H1 (cell line): ENCODE measurements at regions not wholly inside any gene's neighbourhood (a gene's known extent, or its start where the extent isn't known, plus 50 kb on each side); places are given as distances from the start of the nearest gene placed in this dataset.

Experiments used
- CTCF ChIA-PET: fragments of 300-600 bp; sonication (Branson Sonifier 250); formaldehyde crosslinking; loops from one replicate; lab custom pipeline; 2021; ENCODE audit not compliant: partially characterized antibody; lab: Charles Lee
- POLR2A ChIA-PET: fragments of 300-600 bp; sonication (Branson Sonifier 250); formaldehyde crosslinking; loops from one replicate; lab custom pipeline; 2021; ENCODE audit warnings: inconsistent platforms; ENCODE audit not compliant: partially characterized antibody; lab: Charles Lee
- DNase-seq, 2 experiments: peaks; one replicate each; pipeline versions ENCODE4 v3.0.0 to v3.0.0-alpha.2; 2010 to 2022; ENCODE audit warnings: low spot score in 2 of 2, low read depth in 1 of 2, mixed read lengths in 1 of 2
- FAIRE-seq: peaks from 2 replicates; lab custom pipeline; 2011; peaks lifted over from hg19 to GRCh38; lab: Jason Lieb, UNC
- H2AFZ ChIP-seq: 2 replicates; pipeline ENCODE4 v1.8.1; 2012; ENCODE audit warnings: low read length, inconsistent platforms
- H2AK5ac ChIP-seq: 2 replicates; pipeline ENCODE4 v1.6.1; 2013; ENCODE audit warnings: low read depth, low read length
- H2BK120ac ChIP-seq: replicated peaks from 2 replicates; pipeline ENCODE3; 2013; ENCODE audit warnings: low read depth, low read length, inconsistent platforms
- H2BK12ac ChIP-seq: 2 replicates; pipeline ENCODE4 v1.6.1; 2013; ENCODE audit warnings: low read depth, low read length
- H2BK15ac ChIP-seq: 2 replicates; pipeline ENCODE4 v1.6.1; 2013; ENCODE audit warnings: low read length
- H2BK20ac ChIP-seq: 2 replicates; pipeline ENCODE4 v1.6.1; 2013; ENCODE audit warnings: low read length
- H2BK5ac ChIP-seq: 2 replicates; pipeline ENCODE4 v1.6.1; 2013; ENCODE audit warnings: low read depth, low read length
- H3K14ac ChIP-seq: 2 replicates; pipeline ENCODE4 v1.6.1; 2013; ENCODE audit warnings: inconsistent platforms; ENCODE audit not compliant: insufficient read length
- H3K18ac ChIP-seq: 2 replicates; pipeline ENCODE4 v1.6.1; 2013; ENCODE audit warnings: low read length; ENCODE audit errors: extremely low read depth
- H3K23ac ChIP-seq: 2 replicates; pipeline ENCODE4 v1.6.1; 2013; ENCODE audit warnings: inconsistent platforms; ENCODE audit not compliant: insufficient read length
- H3K23me2 ChIP-seq: 2 replicates; pipeline ENCODE4 v1.6.1; 2013; ENCODE audit warnings: low read depth, low read length
- H3K27ac ChIP-seq: 2 replicates; pipeline ENCODE4 v1.6.1; 2011; ENCODE audit warnings: low read depth, low read length, inconsistent platforms
- H3K27me3 ChIP-seq, 4 experiments: replicated peaks in 1 of 4; 1 replicate in 1 of 4; 2 replicates in 3 of 4; pipeline versions ENCODE4 v1.6.1 to v1.8.1; 2011 to 2013; ENCODE audit warnings: low read length in 3 of 4, mild to moderate bottlenecking in 3 of 4, inconsistent platforms in 2 of 4, mixed read lengths in 2 of 4, moderate library complexity in 1 of 4; ENCODE audit not compliant: control insufficient read depth in 3 of 4, insufficient read depth in 3 of 4; ENCODE audit errors: extremely low read depth in 1 of 4
- H3K36me3 ChIP-seq, 4 experiments: 2 replicates each; pipeline versions ENCODE4 v1.6.1 to v1.8.1; 2011 to 2013; ENCODE audit warnings: mild to moderate bottlenecking in 4 of 4, low read length in 3 of 4, moderate library complexity in 2 of 4, control low read depth in 1 of 4, inconsistent platforms in 1 of 4; ENCODE audit not compliant: insufficient read depth in 4 of 4, control insufficient read depth in 2 of 4
- H3K4ac ChIP-seq: replicated peaks from 2 replicates; pipeline ENCODE3; 2013; ENCODE audit warnings: low read length, low read depth, mixed read lengths, inconsistent platforms; ENCODE audit not compliant: insufficient read length
- H3K4me1 ChIP-seq, 4 experiments: replicated peaks in 1 of 4; 1 replicate in 1 of 4; 2 replicates in 3 of 4; pipeline versions ENCODE4 v1.6.1 to v1.8.1; 2011 to 2013; ENCODE audit warnings: low read length in 3 of 4, inconsistent platforms in 2 of 4, mixed read lengths in 1 of 4; ENCODE audit not compliant: insufficient read depth in 4 of 4, control insufficient read depth in 3 of 4
- H3K4me2 ChIP-seq, 2 experiments: 2 replicates each; pipeline versions ENCODE4 v1.6.1 to v1.8.1; 2011 to 2013; ENCODE audit warnings: low read depth in 2 of 2, low read length in 2 of 2, control low read depth in 1 of 2, inconsistent platforms in 1 of 2, mild to moderate bottlenecking in 1 of 2; ENCODE audit not compliant: insufficient read depth in 1 of 2
- H3K4me3 ChIP-seq, 4 experiments: fragments of 200-600, 300-600 bp in 1 of 4; sonication (generic), shearing (Covaris generic), sonication (Bioruptor Twin) in 1 of 4; 2 replicates each; pipeline versions ENCODE4 v1.5.1 to v1.8.1; 2011 to 2016; ENCODE audit warnings: low read length in 4 of 4, low read depth in 3 of 4, control low read depth in 2 of 4, inconsistent platforms in 2 of 4, mild to moderate bottlenecking in 2 of 4, mixed read lengths in 1 of 4, moderate library complexity in 1 of 4; ENCODE audit not compliant: insufficient read depth in 2 of 4; ENCODE audit errors: extremely low read depth in 1 of 4
- H3K56ac ChIP-seq: replicated peaks from 2 replicates; pipeline ENCODE3; 2013; ENCODE audit warnings: low read depth, mild to moderate bottlenecking, mixed read lengths, low read length, inconsistent platforms; ENCODE audit not compliant: insufficient read length
- H3K79me1 ChIP-seq: 2 replicates; pipeline ENCODE4 v1.6.1; 2013; ENCODE audit warnings: low read depth, low read length, control low read depth
- H3K79me2 ChIP-seq, 2 experiments: 2 replicates each; pipeline versions ENCODE4 v1.6.1 to v1.8.1; 2012 to 2013; ENCODE audit warnings: low read length in 2 of 2, mild to moderate bottlenecking in 2 of 2, inconsistent platforms in 1 of 2; ENCODE audit not compliant: insufficient read depth in 2 of 2, control insufficient read depth in 1 of 2
- H3K9ac ChIP-seq, 4 experiments: replicated peaks in 1 of 4; 1 replicate in 1 of 4; 2 replicates in 3 of 4; pipeline versions ENCODE4 v1.6.1 to v1.8.1; 2011 to 2013; ENCODE audit warnings: low read depth in 3 of 4, low read length in 3 of 4, control low read depth in 2 of 4, mild to moderate bottlenecking in 2 of 4, moderate library complexity in 2 of 4, inconsistent platforms in 1 of 4; ENCODE audit errors: extremely low read depth in 1 of 4
- H3K9me3 ChIP-seq, 2 experiments: 2 replicates each; pipeline versions ENCODE4 v1.6.1 to v1.8.1; 2012 to 2013; ENCODE audit warnings: mild to moderate bottlenecking in 2 of 2, moderate library complexity in 2 of 2, control low read depth in 1 of 2, inconsistent platforms in 1 of 2, low read depth in 1 of 2, low read length in 1 of 2, mixed read lengths in 1 of 2; ENCODE audit not compliant: insufficient read depth in 2 of 2
- H4K20me1 ChIP-seq, 2 experiments: replicated peaks in 1 of 2; 2 replicates each; pipeline versions ENCODE3 to v1.8.1; 2011 to 2013; ENCODE audit warnings: inconsistent platforms in 2 of 2, low read length in 2 of 2, mild to moderate bottlenecking in 1 of 2; ENCODE audit not compliant: insufficient read depth in 2 of 2, control insufficient read depth in 1 of 2
- H4K5ac ChIP-seq: 2 replicates; pipeline ENCODE4 v1.6.1; 2013; ENCODE audit warnings: low read length, low read depth, mixed read lengths, inconsistent platforms; ENCODE audit not compliant: insufficient read length
- H4K8ac ChIP-seq: 2 replicates; pipeline ENCODE4 v1.8.0; 2013; ENCODE audit warnings: mild to moderate bottlenecking, moderate library complexity, low read length, inconsistent platforms; ENCODE audit not compliant: insufficient read depth; ENCODE audit errors: extremely low read depth
- H4K91ac ChIP-seq: replicated peaks from 2 replicates; pipeline ENCODE3; 2013; ENCODE audit warnings: low read length, mixed read lengths, inconsistent platforms; ENCODE audit not compliant: insufficient read length
- ATF2 ChIP-seq: IDR thresholded peaks from 2 replicates; pipeline ENCODE4 v1.6.1; 2012; ENCODE audit warnings: low read length, inconsistent platforms
- CBX8 ChIP-seq: fragments of 300-800, 300-1000 bp; sonication (generic); IDR thresholded peaks from 2 replicates; pipeline ENCODE4 v1.7.1; 2016; ENCODE audit warnings: low read depth, low read length, borderline replicate concordance
- JUN ChIP-seq: IDR thresholded peaks from 2 replicates; pipeline ENCODE4 v1.6.1; 2011; ENCODE audit warnings: low read depth, mild to moderate bottlenecking, improper control_type of control experiment, low read length
- NRF1 ChIP-seq: IDR thresholded peaks from 2 replicates; pipeline ENCODE4 v1.6.1; 2011; ENCODE audit warnings: mild to moderate bottlenecking, low read depth, low read length, improper control_type of control experiment
- PHF8 ChIP-seq: fragments of 200-600 bp; sonication (generic); conservative IDR thresholded peaks from 2 replicates; pipeline ENCODE4 v1.7.1; 2012; ENCODE audit warnings: low read depth, mild to moderate bottlenecking, inconsistent platforms, low read length, moderate library complexity
- POLR2A ChIP-seq, 2 experiments: IDR thresholded peaks; 1 replicate in 1 of 2; 2 replicates in 1 of 2; pipeline ENCODE4 v1.6.1; 2011; ENCODE audit warnings: low read depth in 2 of 2, low read length in 2 of 2, mild to moderate bottlenecking in 2 of 2; ENCODE audit errors: control extremely low read depth in 1 of 2
- POU5F1 ChIP-seq: IDR thresholded peaks from 2 replicates; pipeline ENCODE4 v1.6.1; 2011; ENCODE audit warnings: low read depth, mild to moderate bottlenecking, low read length, moderate library complexity
- SIRT6 ChIP-seq: IDR thresholded peaks from one replicate; pipeline ENCODE4 v1.7.1; 2012; ENCODE audit warnings: low read length, inconsistent platforms
- SP1 ChIP-seq: IDR thresholded peaks from 2 replicates; pipeline ENCODE4 v1.6.1; 2011; ENCODE audit warnings: low read depth, low read length
- TAF7 ChIP-seq: optimal IDR thresholded peaks from 2 replicates; pipeline ENCODE3; 2011; ENCODE audit warnings: low read depth, mild to moderate bottlenecking, inconsistent platforms, low read length, moderate library complexity, borderline replicate concordance
- TBP ChIP-seq: IDR thresholded peaks from 2 replicates; pipeline ENCODE4 v1.6.1; 2011; ENCODE audit warnings: low read depth, low read length, improper control_type of control experiment
- TEAD4 ChIP-seq: IDR thresholded peaks from 2 replicates; pipeline ENCODE4 v1.6.1; 2012; ENCODE audit warnings: low read depth, low read length, inconsistent platforms, mixed read lengths
- WGBS, 2 experiments: shearing (Covaris generic) in 1 of 2; methylation state at CpG; one replicate each; pipeline versions ENCODE4 v1.1.6 to v1.1.7; 2013 to 2015; ENCODE audit warnings: low lambda C conversion rate in 2 of 2, mixed read lengths in 2 of 2, inconsistent platforms in 1 of 2, low coverage in 1 of 2, missing lambda C conversion rate in 1 of 2; ENCODE audit not compliant: insufficient replicate concordance in 2 of 2, insufficient coverage in 1 of 2, insufficient read length in 1 of 2; ENCODE audit errors: extremely low coverage in 1 of 2, missing lambda C conversion rate in 1 of 2; 5-methylcytosine and 5-hydroxymethylcytosine counted together

GRCh38 chr7:156559001-156559400 is 81.6 kb upstream of the RNF32 start:
- H2BK12ac ChIP-seq = no peak overlapping the region; the same call in 1 of the 2 replicates
- H3K79me1 ChIP-seq = no peaks in the 10 kb centered on the region
- no peak overlapping the region for H3K4ac ChIP-seq
- H2BK20ac ChIP-seq = no peak overlapping the region
- H4K8ac ChIP-seq = no peak overlapping the region
- no peak overlapping the region for H4K5ac ChIP-seq
- H3K14ac ChIP-seq = no peak overlapping the region
- no peaks in the 10 kb centered on the region for H4K20me1 ChIP-seq
- no peak overlapping the region for H3K27ac ChIP-seq
- TF ChIP-seq SP1 (no peak), PHF8 (no peak), NRF1 (no peak), TAF7 (no peak), JUN (no peak), TEAD4 (no peak), POLR2A (IDR thresholded peaks at IDR 0.05; ENCODE audit: control extremely low read depth in 1 of 2, low read depth in 2 of 2, low read length in 2 of 2) (no peak), ATF2 (no peak), CBX8 (no peak), SIRT6 (no peak), TBP (no peak), POU5F1 (no peak)
- H3K4me2 ChIP-seq = no peak overlapping the region
- H2BK5ac ChIP-seq = no peak overlapping the region
- H3K4me3 ChIP-seq = no peak overlapping the region
- no peak overlapping the region for H4K91ac ChIP-seq
- ChIA-PET CTCF (interaction anchor here (0.7 to 3.9 kb wide), 9 partner anchors 12 to 200 kb away, joined by 3 to 20 read pairs (median 4); no protein-coding TSS in a partner anchor), POLR2A (no interaction called here)
- H3K18ac ChIP-seq = no peak overlapping the region
- no peak for DNase-seq
- H2BK120ac ChIP-seq = no peak overlapping the region
- no peak overlapping the region for H3K56ac ChIP-seq
- H3K23ac ChIP-seq = no peak overlapping the region
- no peaks in the 10 kb centered on the region for H3K23me2 ChIP-seq
- no peak overlapping the region for H2AK5ac ChIP-seq
- no peaks in the 10 kb centered on the region for H3K36me3 ChIP-seq
- H3K9ac ChIP-seq = no peak overlapping the region
- H3K27me3 ChIP-seq = no peaks in the 10 kb centered on the region
- no peak overlapping the region for H2BK15ac ChIP-seq
- no peaks in the 10 kb centered on the region for H3K79me2 ChIP-seq
- 93% methylated on average over 9 of the region's 9 CpGs; no CpG with 5 or more reads in 1 of the 2 experiments for whole genome bisulfite sequencing, 2 experiments
- 0 out of 4 replicates have a peak, but pooled peaks cover 0 to 3% of the 10 kb centered on the region in 2 experiments for H3K9me3 ChIP-seq
- peaks cover 0 to 2% (median under 1%) of the 10 kb centered on the region in 4 experiments; a peak in 3 of 7 replicates for H3K4me1 ChIP-seq
- no peak overlapping the region for H2AFZ ChIP-seq
- FAIRE-seq = no peak
